H1 (cell line): ENCODE measurements at regions not wholly inside any gene's neighbourhood (a gene's known extent, or its start where the extent isn't known, plus 50 kb on each side); places are given as distances from the start of the nearest gene placed in this dataset.
A peak's percentile ranks its signal among the peaks of the same experiment; 100 is the strongest.

Source experiments
- BRCA1 ChIP-seq: IDR thresholded peaks from 2 replicates; pipeline ENCODE4 v1.6.1; 2012; ENCODE audit warnings: low read depth, low read length, improper control_type of control experiment
- EZH2 ChIP-seq: fragments of 200-600 bp; sonication (generic); IDR thresholded peaks from 2 replicates; pipeline ENCODE4 v1.7.1; 2012; ENCODE audit warnings: low read depth, mild to moderate bottlenecking, moderate library complexity, low read length, inconsistent platforms; ENCODE audit not compliant: severe bottlenecking
- GABPA ChIP-seq: IDR thresholded peaks from 2 replicates; pipeline ENCODE4 v1.6.1; 2011; ENCODE audit warnings: mild to moderate bottlenecking, low read length, moderate library complexity, borderline replicate concordance; ENCODE audit not compliant: insufficient read depth
- RBBP5 ChIP-seq: IDR thresholded peaks from 2 replicates; pipeline ENCODE4 v1.7.1; 2012; ENCODE audit warnings: low read depth, mild to moderate bottlenecking, inconsistent platforms, low read length, moderate library complexity, borderline replicate concordance
- TF ChIP-seq, protein P1 (sequence below), 3 experiments: IDR thresholded peaks; 1 replicate in 2 of 3; 2 replicates in 1 of 3; pipeline versions ENCODE4 v1.5.1 to v1.6.1; 2011; ENCODE audit warnings: low read length in 3 of 3, mild to moderate bottlenecking in 3 of 3, inconsistent platforms in 2 of 3, low read depth in 1 of 3, moderate library complexity in 1 of 3; ENCODE audit not compliant: insufficient read depth in 1 of 3; ENCODE audit errors: control extremely low read depth in 1 of 3

GRCh38 chr11:15826826-15827225 is 529.5 kb downstream of the SOX6 start (continued):
- TF ChIP-seq GABPA (no peak), BRCA1 (no peak), RBBP5 (no peak), EZH2 (no peak)
- TF ChIP-seq, protein P1, sequence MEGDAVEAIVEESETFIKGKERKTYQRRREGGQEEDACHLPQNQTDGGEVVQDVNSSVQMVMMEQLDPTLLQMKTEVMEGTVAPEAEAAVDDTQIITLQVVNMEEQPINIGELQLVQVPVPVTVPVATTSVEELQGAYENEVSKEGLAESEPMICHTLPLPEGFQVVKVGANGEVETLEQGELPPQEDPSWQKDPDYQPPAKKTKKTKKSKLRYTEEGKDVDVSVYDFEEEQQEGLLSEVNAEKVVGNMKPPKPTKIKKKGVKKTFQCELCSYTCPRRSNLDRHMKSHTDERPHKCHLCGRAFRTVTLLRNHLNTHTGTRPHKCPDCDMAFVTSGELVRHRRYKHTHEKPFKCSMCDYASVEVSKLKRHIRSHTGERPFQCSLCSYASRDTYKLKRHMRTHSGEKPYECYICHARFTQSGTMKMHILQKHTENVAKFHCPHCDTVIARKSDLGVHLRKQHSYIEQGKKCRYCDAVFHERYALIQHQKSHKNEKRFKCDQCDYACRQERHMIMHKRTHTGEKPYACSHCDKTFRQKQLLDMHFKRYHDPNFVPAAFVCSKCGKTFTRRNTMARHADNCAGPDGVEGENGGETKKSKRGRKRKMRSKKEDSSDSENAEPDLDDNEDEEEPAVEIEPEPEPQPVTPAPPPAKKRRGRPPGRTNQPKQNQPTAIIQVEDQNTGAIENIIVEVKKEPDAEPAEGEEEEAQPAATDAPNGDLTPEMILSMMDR (IDR thresholded peaks at IDR 0.05; ENCODE audit: control extremely low read depth in 1 of 3, insufficient read depth in 1 of 3, low read depth in 1 of 3, low read length in 3 of 3): peak; percentile 88 to 93 (median 89)
